ENCODE measurements at regions not wholly inside any gene's neighbourhood (a gene's known extent, or its start where the extent isn't known, plus 50 kb on each side); places are given as distances from the start of the nearest gene placed in this dataset.
A peak's percentile ranks its signal among the peaks of the same experiment; 100 is the strongest.

GRCh38 chr13:50101590-50101989, 86.3 kb downstream of the KCNRG start:
- H3K9me3 ChIP-seq (ENCODE audit: insufficient read depth, low read length, severe bottlenecking): peaks cover 17% of the 10 kb centered on the region
- ATAC-seq (ENCODE audit: insufficient read depth, low read depth) (no peak), DNase-seq (no peak)
- no peak overlapping the region for H3K27ac ChIP-seq (ENCODE audit: low read length)
- H4K20me1 ChIP-seq (ENCODE audit: insufficient read depth, low read length): peaks cover 24% of the 10 kb centered on the region; the same call in 1 of the 2 replicates
- no peak overlapping the region for H2AFZ ChIP-seq (ENCODE audit: low read depth, low read length)
- H3K36me3 ChIP-seq (ENCODE audit: insufficient read depth, low read length): peaks cover 24% of the 10 kb centered on the region
- H3K9ac ChIP-seq (ENCODE audit: low read depth, low read length): no peak overlapping the region
- peaks cover 3% of the 10 kb centered on the region for H3K4me1 ChIP-seq (ENCODE audit: insufficient read depth, low read length)
- H3K27me3 ChIP-seq (ENCODE audit: insufficient read depth, low read length, poor library complexity): no peaks in the 10 kb centered on the region
- H3K4me2 ChIP-seq (ENCODE audit: insufficient read depth, low read length): no peak overlapping the region
- no peak for TF ChIP-seq CTCF (IDR thresholded peaks at IDR 0.05; ENCODE audit: borderline replicate concordance, extremely low read depth, low read length, poor library complexity, severe bottlenecking)
- TF ChIP-seq EZH2 (IDR thresholded peaks at IDR 0.05; ENCODE audit: borderline replicate concordance, low read depth, low read length, severe bottlenecking): no peak
- H3K79me2 ChIP-seq (ENCODE audit: insufficient read depth, low read length): peaks cover 100% of the 10 kb centered on the region
- no peak overlapping the region for H3K4me3 ChIP-seq (ENCODE audit: low read depth in 1 of 2, low read length in 2 of 2)

GRCh38 chr13:50104493-50104892, 89.2 kb downstream of the KCNRG start:
- Histone ChIP-seq H3K9ac (ENCODE audit: low read depth, low read length) (no peak overlapping the region), H3K4me2 (ENCODE audit: insufficient read depth, low read length) (no peak overlapping the region), H3K36me3 (ENCODE audit: insufficient read depth, low read length) (peaks cover 13% of the 10 kb centered on the region), H3K4me3 (ENCODE audit: low read depth in 1 of 2, low read length in 2 of 2) (no peak overlapping the region), H2AFZ (ENCODE audit: low read depth, low read length) (no peak overlapping the region), H3K79me2 (ENCODE audit: insufficient read depth, low read length) (peaks cover 99% of the 10 kb centered on the region), H3K27ac (ENCODE audit: low read length) (no peak overlapping the region), H3K9me3 (ENCODE audit: insufficient read depth, low read length, severe bottlenecking) (peaks cover 2% of the 10 kb centered on the region), H3K4me1 (ENCODE audit: insufficient read depth, low read length) (peaks cover 13% of the 10 kb centered on the region), H4K20me1 (ENCODE audit: insufficient read depth, low read length) (peaks cover 23% of the 10 kb centered on the region; the same call in 1 of the 2 replicates), H3K27me3 (ENCODE audit: insufficient read depth, low read length, poor library complexity) (no peaks in the 10 kb centered on the region)
- TF ChIP-seq CTCF (IDR thresholded peaks at IDR 0.05; ENCODE audit: borderline replicate concordance, extremely low read depth, low read length, poor library complexity, severe bottlenecking): no peak
- no peak for TF ChIP-seq EZH2 (IDR thresholded peaks at IDR 0.05; ENCODE audit: borderline replicate concordance, low read depth, low read length, severe bottlenecking)
- ATAC-seq (ENCODE audit: insufficient read depth, low read depth) (no peak), DNase-seq (no peak)

GRCh38 chr13:50106559-50106958, 91.3 kb downstream of the KCNRG start:
- Histone ChIP-seq H3K4me1 (ENCODE audit: insufficient read depth, low read length) (peaks cover 15% of the 10 kb centered on the region), H3K4me2 (ENCODE audit: insufficient read depth, low read length) (no peak overlapping the region), H3K27me3 (ENCODE audit: insufficient read depth, low read length, poor library complexity) (no peaks in the 10 kb centered on the region), H3K9ac (ENCODE audit: low read depth, low read length) (no peak overlapping the region), H3K79me2 (ENCODE audit: insufficient read depth, low read length) (peaks cover 99% of the 10 kb centered on the region), H3K36me3 (ENCODE audit: insufficient read depth, low read length) (peaks cover 11% of the 10 kb centered on the region; the same call in 1 of the 2 replicates), H3K27ac (ENCODE audit: low read length) (peak overlapping the region; percentile 34), H3K4me3 (ENCODE audit: low read depth in 1 of 2, low read length in 2 of 2) (no peak overlapping the region), H2AFZ (ENCODE audit: low read depth, low read length) (no peak overlapping the region), H4K20me1 (ENCODE audit: insufficient read depth, low read length) (peaks cover 21% of the 10 kb centered on the region; the same call in 1 of the 2 replicates), H3K9me3 (ENCODE audit: insufficient read depth, low read length, severe bottlenecking) (no peaks in the 10 kb centered on the region)
- TF ChIP-seq EZH2 (IDR thresholded peaks at IDR 0.05; ENCODE audit: borderline replicate concordance, low read depth, low read length, severe bottlenecking): no peak
- TF ChIP-seq CTCF (IDR thresholded peaks at IDR 0.05; ENCODE audit: borderline replicate concordance, extremely low read depth, low read length, poor library complexity, severe bottlenecking): no peak
- no peak for DNase-seq
- ATAC-seq (ENCODE audit: insufficient read depth, low read depth): 0 out of 3 replicates have a peak, but pooled peaks have one; percentile 49
